GM12874 (cell line): ENCODE measurements at regions not wholly inside any gene's neighbourhood (a gene's known extent, or its start where the extent isn't known, plus 50 kb on each side); places are given as distances from the start of the nearest gene placed in this dataset.

Experiments
- CTCF ChIP-seq: IDR thresholded peaks from 2 replicates; pipeline ENCODE4 v1.5.1; 2011; ENCODE audit warnings: low read depth, mild to moderate bottlenecking, control low read depth, low read length, moderate library complexity; ENCODE audit not compliant: insufficient read depth

GRCh38 chr6:159594106-159594749 lies 98.8 kb downstream of the SOD2 start:
- TF ChIP-seq CTCF = no peak

DNA sequence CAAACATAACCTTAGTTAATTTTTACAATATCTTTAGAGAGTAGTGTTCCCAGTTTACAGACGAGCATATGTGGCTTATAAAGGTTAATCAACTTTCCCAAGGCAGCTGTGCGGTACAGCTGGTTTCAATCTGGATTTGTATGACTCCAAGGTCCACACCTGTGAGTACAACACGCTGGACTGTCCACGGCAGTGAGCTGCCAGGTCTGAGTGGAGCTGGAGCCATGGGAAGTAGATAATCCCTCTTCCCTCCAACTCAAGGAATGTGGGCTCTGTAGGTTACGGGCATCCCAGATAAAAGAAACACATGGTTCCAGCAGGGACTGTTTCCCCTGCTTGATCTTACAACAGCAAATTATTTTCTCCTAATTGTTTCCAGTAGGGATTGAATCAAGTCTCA lies 102.2 kb downstream of the SOD2 start:
- no peak for TF ChIP-seq CTCF

GRCh38 chr6:159586684-159587083 lies 106.4 kb downstream of the SOD2 start:
- no peak for TF ChIP-seq CTCF

GRCh38 chr6:159582736-159583135 lies 110.3 kb downstream of the SOD2 start:
- TF ChIP-seq CTCF = no peak

GRCh38 chr6:159578629-159579028 lies 114.4 kb downstream of the SOD2 start:
- no peak for TF ChIP-seq CTCF

DNA sequence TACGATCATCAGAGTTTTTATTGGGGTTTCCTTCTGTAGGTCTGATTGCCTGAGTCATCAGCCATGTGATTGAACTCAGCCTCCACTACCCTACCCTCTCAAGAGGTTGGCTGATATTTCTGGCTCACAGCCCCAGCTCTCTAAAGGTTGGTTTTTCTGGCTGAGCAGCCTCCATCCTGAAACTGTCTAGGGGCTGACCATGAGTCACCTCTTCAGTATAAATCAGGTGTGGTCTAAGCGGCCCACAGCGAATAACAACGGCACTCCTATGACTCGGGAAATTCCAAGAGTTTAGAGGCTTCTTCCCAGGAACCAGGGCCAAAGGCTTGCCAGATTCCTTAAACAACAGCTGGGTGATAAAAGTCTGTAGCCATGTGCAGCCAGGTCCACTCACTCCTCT lies 115.5 kb downstream of the SOD2 start:
- TF ChIP-seq CTCF = no peak

DNA sequence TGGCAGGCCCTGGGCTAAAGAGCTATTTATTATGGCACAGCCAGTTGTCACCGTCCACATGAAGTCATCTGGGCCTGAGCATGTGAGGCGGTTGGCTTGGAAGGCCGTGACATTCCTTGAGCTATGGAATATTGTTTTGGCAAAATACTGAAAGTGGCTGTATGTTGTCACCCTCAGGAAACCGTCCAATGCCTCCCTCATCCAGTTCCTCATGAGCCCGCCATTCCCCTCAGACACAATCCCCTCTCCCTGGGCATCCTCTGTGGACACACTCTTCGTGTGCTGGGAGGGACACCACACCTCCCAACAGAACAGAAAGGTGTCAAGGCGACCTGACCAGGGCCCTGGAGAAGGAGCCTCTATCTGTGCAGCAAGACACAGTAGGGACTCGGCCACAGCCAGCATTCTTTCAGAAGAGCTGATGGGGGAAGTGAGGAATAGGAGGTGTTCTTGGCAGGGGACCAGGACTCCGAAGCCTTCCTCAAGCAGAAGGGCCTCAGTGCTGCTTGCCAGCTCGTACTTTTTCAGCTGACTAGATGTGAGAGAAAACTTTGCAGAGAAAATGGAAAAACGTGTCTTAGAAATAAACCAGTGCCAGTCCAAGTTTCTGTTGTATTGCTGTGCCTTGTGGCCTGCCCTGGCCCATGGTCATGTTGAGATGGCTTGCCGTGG lies 120.5 kb downstream of the SOD2 start:
- no peak for TF ChIP-seq CTCF
